B cell (primary cell): ENCODE measurements at regions not wholly inside any gene's neighbourhood (a gene's known extent, or its start where the extent isn't known, plus 50 kb on each side); places are given as distances from the start of the nearest gene placed in this dataset.

Experiments
- EZH2 ChIP-seq: IDR thresholded peaks from 2 replicates; pipeline ENCODE4 v1.6.1; 2012; ENCODE audit warnings: borderline replicate concordance, low read depth, mild to moderate bottlenecking, moderate library complexity, low read length; ENCODE audit not compliant: insufficient read depth, poor library complexity, severe bottlenecking
- TF ChIP-seq, protein P1 (sequence below): fragments of 200-600 bp; IDR thresholded peaks from one replicate; pipeline ENCODE4 v1.8.0; 2022; ENCODE audit warnings: antibody characterized with exemption, mild to moderate bottlenecking

DNA sequence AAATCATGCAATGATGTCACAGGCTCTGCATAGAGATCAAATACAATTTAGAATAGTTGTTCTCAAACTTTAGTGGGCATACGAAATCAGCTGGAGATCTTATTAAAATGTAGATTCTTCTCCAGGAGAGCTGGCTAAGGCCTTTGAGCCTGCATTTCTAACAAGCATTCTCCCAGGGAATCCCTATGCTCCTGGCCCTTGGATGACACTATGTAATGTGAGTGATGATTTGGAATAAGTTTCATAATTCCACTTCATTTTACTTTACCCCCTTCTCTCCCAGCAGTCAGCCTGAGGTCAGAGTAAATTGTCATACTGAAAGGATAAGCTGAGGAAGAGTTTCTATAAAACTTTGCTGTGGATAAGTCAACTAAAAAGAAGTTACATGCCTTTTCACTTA lies 189.1 kb downstream of the UBE2E3 start:
- TF ChIP-seq, protein P1, sequence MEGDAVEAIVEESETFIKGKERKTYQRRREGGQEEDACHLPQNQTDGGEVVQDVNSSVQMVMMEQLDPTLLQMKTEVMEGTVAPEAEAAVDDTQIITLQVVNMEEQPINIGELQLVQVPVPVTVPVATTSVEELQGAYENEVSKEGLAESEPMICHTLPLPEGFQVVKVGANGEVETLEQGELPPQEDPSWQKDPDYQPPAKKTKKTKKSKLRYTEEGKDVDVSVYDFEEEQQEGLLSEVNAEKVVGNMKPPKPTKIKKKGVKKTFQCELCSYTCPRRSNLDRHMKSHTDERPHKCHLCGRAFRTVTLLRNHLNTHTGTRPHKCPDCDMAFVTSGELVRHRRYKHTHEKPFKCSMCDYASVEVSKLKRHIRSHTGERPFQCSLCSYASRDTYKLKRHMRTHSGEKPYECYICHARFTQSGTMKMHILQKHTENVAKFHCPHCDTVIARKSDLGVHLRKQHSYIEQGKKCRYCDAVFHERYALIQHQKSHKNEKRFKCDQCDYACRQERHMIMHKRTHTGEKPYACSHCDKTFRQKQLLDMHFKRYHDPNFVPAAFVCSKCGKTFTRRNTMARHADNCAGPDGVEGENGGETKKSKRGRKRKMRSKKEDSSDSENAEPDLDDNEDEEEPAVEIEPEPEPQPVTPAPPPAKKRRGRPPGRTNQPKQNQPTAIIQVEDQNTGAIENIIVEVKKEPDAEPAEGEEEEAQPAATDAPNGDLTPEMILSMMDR: no peak
- no peak for TF ChIP-seq EZH2
